ENCODE measurements at regions not wholly inside any gene's neighbourhood (a gene's known extent, or its start where the extent isn't known, plus 50 kb on each side); places are given as distances from the start of the nearest gene placed in this dataset.
A peak's percentile ranks its signal among the peaks of the same experiment; 100 is the strongest.

GRCh38 chr16:8110572-8111514, 479.5 kb downstream of the TMEM114 start:
- no peak for DNase-seq
- Histone ChIP-seq H3K4me1 (peaks cover 0 to 13% (median 0%) of the 10 kb centered on the region in 9 donors), H3K27ac (peak overlapping the region in 1 of 10 donors; percentile 22), H3K4me3 (no peak overlapping the region), H3K9me3 (peaks cover 0 to 23% (median 7%) of the 10 kb centered on the region in 11 donors), H3K27me3 (no peaks in the 10 kb centered on the region), H3K36me3 (no peaks in the 10 kb centered on the region)
- intact Hi-C loops (cut with DNase I): no loop called here
- ATAC-seq: no peak
- WGBS, 2 donors: 84 to 86% methylated on average over 6 of the region's 6 CpGs
- TF ChIP-seq CTCF (IDR thresholded peaks at IDR 0.05): no peak

DNA sequence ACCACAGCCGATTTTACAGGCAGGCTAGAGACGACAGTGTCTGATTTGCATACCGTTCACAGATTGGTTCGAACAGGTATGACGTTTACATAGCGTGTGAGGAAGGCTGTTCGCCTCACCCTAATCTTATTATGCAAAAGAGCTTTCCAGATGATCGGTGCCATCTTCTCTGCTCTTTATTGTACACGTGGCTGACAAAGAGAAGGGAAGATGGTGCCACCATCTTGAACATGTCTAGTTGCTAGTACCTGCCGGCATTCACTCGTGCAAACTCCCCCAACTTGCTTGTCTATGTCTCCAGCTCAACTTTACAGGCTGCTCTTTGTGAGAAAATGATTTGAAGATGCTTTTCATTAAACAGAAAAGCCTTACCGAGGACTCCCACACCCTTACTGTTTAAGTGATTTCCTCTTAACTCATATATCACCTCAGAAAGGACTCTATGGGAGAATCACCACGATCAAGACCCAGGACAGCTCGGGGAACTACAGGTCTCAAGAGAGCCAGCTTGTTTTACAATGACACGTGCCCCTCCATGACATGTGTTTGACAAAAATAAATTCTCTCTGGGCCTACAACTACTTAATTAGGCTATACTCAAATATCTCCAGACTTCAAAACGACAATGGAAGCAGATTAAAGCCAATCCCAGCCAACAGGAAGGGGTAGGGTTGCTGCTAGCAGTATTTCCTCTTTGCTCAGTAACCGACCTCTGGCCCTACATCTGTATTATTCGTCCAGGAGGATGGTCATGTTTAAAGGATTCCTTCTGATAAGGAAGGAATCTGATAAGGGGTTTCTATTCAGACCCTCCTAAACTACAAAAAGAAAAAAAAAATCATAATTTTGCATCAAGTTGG, 480.6 kb downstream of the TMEM114 start:
- H3K27ac ChIP-seq: peak overlapping the region in 2 of 10 donors; percentile 43 to 48

DNA sequence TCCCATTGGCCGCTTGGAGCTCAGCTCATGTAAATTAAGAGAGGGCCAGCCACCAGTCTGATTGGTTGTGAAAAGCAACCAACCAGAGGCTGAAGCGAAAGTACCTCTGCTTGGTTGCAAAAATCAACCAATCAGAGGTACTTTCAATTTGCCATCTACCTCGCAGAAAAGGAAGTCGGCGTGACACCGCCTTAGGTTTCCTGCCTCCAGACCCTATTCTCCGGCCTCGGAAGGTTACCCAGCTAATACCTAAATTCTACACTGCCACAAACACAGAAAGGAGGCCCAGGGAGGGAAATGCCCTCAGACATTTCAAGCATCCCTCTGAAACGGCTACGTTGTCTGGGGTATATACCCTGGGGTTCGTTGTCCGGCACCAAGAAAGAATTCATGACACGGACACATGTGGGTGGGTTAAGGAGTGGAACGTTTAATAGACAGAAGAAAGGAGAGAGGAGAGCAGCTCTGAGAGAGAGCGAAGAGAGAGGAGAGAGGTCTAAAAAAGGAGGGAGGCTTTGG, 481.3 kb downstream of the TMEM114 start:
- ATAC-seq (no peak), DNase-seq (no peak)
- Histone ChIP-seq H3K36me3 (no peaks in the 10 kb centered on the region), H3K9me3 (peaks cover 0 to 23% (median 7%) of the 10 kb centered on the region in 11 donors), H3K4me1 (peaks cover 0 to 13% (median 0%) of the 10 kb centered on the region in 9 donors), H3K27ac (peak overlapping the region in 2 of 10 donors; percentile 43 to 48), H3K27me3 (no peaks in the 10 kb centered on the region), H3K4me3 (no peak overlapping the region)
- TF ChIP-seq CTCF (IDR thresholded peaks at IDR 0.05): no peak
- 87 to 89% methylated on average over 15 of the region's 15 CpGs for WGBS, 2 donors
- intact Hi-C loops (cut with DNase I): no loop called here

More for the DNA sequence above, 480.6 kb downstream of the TMEM114 start:
- Histone ChIP-seq H3K36me3 (no peaks in the 10 kb centered on the region), H3K9me3 (peaks cover 0 to 23% (median 7%) of the 10 kb centered on the region in 11 donors), H3K4me1 (peaks cover 0 to 13% (median 0%) of the 10 kb centered on the region in 9 donors), H3K4me3 (no peak overlapping the region), H3K27me3 (no peaks in the 10 kb centered on the region)
- DNase-seq (no peak), ATAC-seq (peak in 3 of 8 donors; percentile 41 to 68 (median 56))
- intact Hi-C loops (cut with DNase I): no loop called here
- WGBS, 2 donors: 68 to 71% methylated on average over 18 of the region's 18 CpGs
- no peak for TF ChIP-seq CTCF (IDR thresholded peaks at IDR 0.05)

DNA sequence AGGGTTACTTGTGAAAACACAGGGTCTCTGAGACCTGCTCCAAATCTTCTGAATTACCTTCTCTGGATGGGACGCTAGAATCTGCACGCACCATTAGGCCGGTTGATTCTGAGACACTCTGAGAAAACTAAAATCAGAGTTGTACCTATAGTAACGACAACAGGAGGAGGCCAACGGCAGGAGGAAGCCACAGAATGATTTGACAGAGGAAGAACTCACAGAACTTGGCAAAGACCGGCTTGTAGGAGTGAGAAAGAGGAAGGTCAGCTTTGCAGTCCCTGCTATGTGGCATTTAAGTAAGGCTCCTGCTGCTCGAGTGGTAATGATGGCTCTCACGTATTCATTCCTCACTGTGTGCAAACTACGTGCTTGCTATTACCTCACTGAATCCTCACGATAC, 483.0 kb downstream of the TMEM114 start:
- peaks cover 0 to 11% (median 0%) of the 10 kb centered on the region in 11 donors for H3K9me3 ChIP-seq
- H3K4me1 ChIP-seq: peaks cover 0 to 13% (median 0%) of the 10 kb centered on the region in 9 donors
- no peak for TF ChIP-seq CTCF (IDR thresholded peaks at IDR 0.05)
- H3K36me3 ChIP-seq: no peaks in the 10 kb centered on the region
- no peaks in the 10 kb centered on the region for H3K27me3 ChIP-seq
- DNase-seq (no peak), ATAC-seq (no peak)
- intact Hi-C loops (cut with DNase I): no loop called here
- no peak overlapping the region for H3K27ac ChIP-seq
- WGBS, 2 donors: 55 to 76% methylated on average over 10 of the region's 10 CpGs
- no peak overlapping the region for H3K4me3 ChIP-seq
